WTC11 (cell line): ENCODE measurements at regions not wholly inside any gene's neighbourhood (a gene's known extent, or its start where the extent isn't known, plus 50 kb on each side); places are given as distances from the start of the nearest gene placed in this dataset.

ENCODE experiments used
- ATAC-seq: fragments of 200-7000 bp; cut with Tn5 transposase; 2 replicates; pipeline ENCODE4 v1.10.0; 2021; ENCODE audit warnings: mild to moderate bottlenecking, moderate library complexity
- CTCF ChIA-PET: fragments of 300-600 bp; sonication (Branson Sonifier 250); formaldehyde crosslinking; loops from one replicate; lab custom pipeline; 2021; ENCODE audit warnings: antibody characterized with exemption; lab: Charles Lee
- POLR2A ChIA-PET: fragments of 350-600 bp; sonication (Branson Sonifier 250); formaldehyde crosslinking; loops from one replicate; lab custom pipeline; 2021; ENCODE audit warnings: antibody characterized with exemption; lab: Charles Lee
- DNase-seq: peaks from one replicate; pipeline ENCODE4 v3.0.0; 2021; ENCODE audit warnings: low spot score
- H3K27ac Mint-ChIP-seq: 2 replicates; pipeline ENCODE4 v1.8.0; 2021; ENCODE audit warnings: mixed read lengths
- H3K27me3 Mint-ChIP-seq: 2 replicates; pipeline ENCODE4 v1.8.0; 2021; ENCODE audit warnings: low read depth, mild to moderate bottlenecking, moderate library complexity, mixed read lengths
- H3K36me3 Mint-ChIP-seq: 2 replicates; pipeline ENCODE4 v1.8.0; 2021; ENCODE audit warnings: mixed read lengths
- H3K4me1 Mint-ChIP-seq: 2 replicates; pipeline ENCODE4 v1.8.0; 2022; ENCODE audit warnings: mixed read lengths
- H3K4me3 Mint-ChIP-seq: 2 replicates; pipeline ENCODE4 v1.8.0; 2021; ENCODE audit warnings: mild to moderate bottlenecking, moderate library complexity, mixed read lengths
- H3K9me3 Mint-ChIP-seq: 2 replicates; pipeline ENCODE4 v1.8.0; 2021; ENCODE audit warnings: mixed read lengths
- AFF4 ChIP-seq: sonication (generic); formaldehyde crosslinking; IDR thresholded peaks from 2 replicates; pipeline ENCODE4 v1.8.1; 2023; ENCODE audit warnings: mild to moderate bottlenecking, missing genetic modification reagents, borderline replicate concordance
- CBFB ChIP-seq: sonication (generic); formaldehyde crosslinking; IDR thresholded peaks from 2 replicates; pipeline ENCODE4 v1.8.1; 2022; ENCODE audit warnings: mild to moderate bottlenecking, low read depth, missing genetic modification reagents
- ERG ChIP-seq: fragments of 250-450 bp; sonication (Bioruptor Pico); IDR thresholded peaks from 2 replicates; pipeline ENCODE4 v1.8.0; 2021; ENCODE audit warnings: mild to moderate bottlenecking
- FOXJ3 ChIP-seq: sonication (generic); formaldehyde crosslinking; IDR thresholded peaks from 2 replicates; pipeline ENCODE4 v1.9.0; 2021; ENCODE audit warnings: missing genetic modification reagents, mild to moderate bottlenecking, borderline replicate concordance
- FOXP1 ChIP-seq: sonication (generic); formaldehyde crosslinking; IDR thresholded peaks from 2 replicates; pipeline ENCODE4 v1.8.0; 2022; ENCODE audit warnings: missing genetic modification reagents, mild to moderate bottlenecking, moderate library complexity, borderline replicate concordance
- GRHL2 ChIP-seq: fragments of 250-450 bp; sonication (Bioruptor Pico); IDR thresholded peaks from 2 replicates; pipeline ENCODE4 v1.8.0; 2022; ENCODE audit warnings: mild to moderate bottlenecking, moderate library complexity; ENCODE audit not compliant: insufficient replicate concordance, severe bottlenecking
- GTF2I ChIP-seq: fragments of 250-450 bp; sonication (Bioruptor Pico); conservative IDR thresholded peaks from 2 replicates; pipeline ENCODE4 v1.4.0; 2021; ENCODE audit warnings: mild to moderate bottlenecking
- MAX ChIP-seq: sonication (generic); formaldehyde crosslinking; IDR thresholded peaks from 2 replicates; pipeline ENCODE4 v1.8.0; 2022; ENCODE audit warnings: mild to moderate bottlenecking, missing genetic modification reagents
- MLX ChIP-seq: sonication (generic); formaldehyde crosslinking; IDR thresholded peaks from 2 replicates; pipeline ENCODE4 v1.8.1; 2023; ENCODE audit warnings: mild to moderate bottlenecking, missing genetic modification reagents, moderate library complexity
- MXD4 ChIP-seq: fragments of 250-450 bp; sonication (Bioruptor Pico); IDR thresholded peaks from 2 replicates; pipeline ENCODE4 v1.8.0; 2021; ENCODE audit warnings: mild to moderate bottlenecking, moderate library complexity, borderline replicate concordance
- SOX15 ChIP-seq: fragments of 250-450 bp; sonication (Bioruptor Pico); IDR thresholded peaks from 2 replicates; pipeline ENCODE4 v1.9.0; 2021; ENCODE audit warnings: mild to moderate bottlenecking
- SP1 ChIP-seq: sonication (generic); formaldehyde crosslinking; conservative IDR thresholded peaks from 2 replicates; pipeline ENCODE4 v1.8.1; 2022; ENCODE audit warnings: missing genetic modification reagents
- TEAD1 ChIP-seq: sonication (generic); formaldehyde crosslinking; IDR thresholded peaks from 2 replicates; pipeline ENCODE4 v1.8.0; 2022; ENCODE audit warnings: mild to moderate bottlenecking, missing genetic modification reagents
- USF2 ChIP-seq: sonication (generic); formaldehyde crosslinking; IDR thresholded peaks from 2 replicates; pipeline ENCODE4 v1.8.1; 2023; ENCODE audit warnings: mild to moderate bottlenecking, missing genetic modification reagents, moderate library complexity
- ZBTB21 ChIP-seq: sonication (generic); formaldehyde crosslinking; IDR thresholded peaks from 2 replicates; pipeline ENCODE4 v1.8.1; 2023; ENCODE audit warnings: mild to moderate bottlenecking, missing genetic modification reagents, borderline replicate concordance
- ZNF121 ChIP-seq: sonication (generic); formaldehyde crosslinking; IDR thresholded peaks from 2 replicates; pipeline ENCODE4 v1.8.0; 2023; ENCODE audit warnings: missing genetic modification reagents
- ZNF416 ChIP-seq: fragments of 250-450 bp; sonication (Bioruptor Pico); IDR thresholded peaks from 2 replicates; pipeline ENCODE4 v1.9.0; 2021; ENCODE audit warnings: mild to moderate bottlenecking, inconsistent platforms
- ZNF512 ChIP-seq: sonication (generic); formaldehyde crosslinking; IDR thresholded peaks from 2 replicates; pipeline ENCODE4 v1.8.1; 2022; ENCODE audit warnings: missing genetic modification reagents, borderline replicate concordance
- ZNF671 ChIP-seq: fragments of 250-450 bp; sonication (Bioruptor Pico); IDR thresholded peaks from 2 replicates; pipeline ENCODE4 v1.8.0; 2021; ENCODE audit warnings: mild to moderate bottlenecking

- ChIA-PET CTCF (interaction anchor here (1.0 to 1.2 kb wide), 2 partner anchors 19 to 223 kb away, joined by 3 to 4 read pairs; no protein-coding TSS in a partner anchor), POLR2A (no interaction called here)
- Mint-ChIP-seq H3K4me3 (no peak overlapping the region), H3K4me1 (no peaks in the 10 kb centered on the region), H3K9me3 (no peaks in the 10 kb centered on the region), H3K36me3 (no peaks in the 10 kb centered on the region), H3K27ac (no peak overlapping the region), H3K27me3 (no peaks in the 10 kb centered on the region)
- ATAC-seq (no peak), DNase-seq (no peak)
- TF ChIP-seq SOX15 (no peak), ZNF512 (CRISPR knock-in tag) (no peak), ZNF121 (CRISPR knock-in tag) (no peak), AFF4 (CRISPR knock-in tag) (no peak), TEAD1 (CRISPR knock-in tag) (no peak), MLX (CRISPR knock-in tag) (no peak), SP1 (no peak), ERG (no peak), GTF2I (no peak), MXD4 (CRISPR knock-in tag) (no peak)
Measured at GRCh38 chr5:87762631-87763030, 349.9 kb upstream of the CCNH start.

GRCh38 chr5:87756951-87757350 lies 344.2 kb upstream of the CCNH start:
- POLR2A ChIA-PET = no interaction called here
- no peak for TF ChIP-seq FOXJ3 (CRISPR knock-in tag)
- no peak for TF ChIP-seq USF2
- TF ChIP-seq ZNF416 (CRISPR knock-in tag) = no peak
- TF ChIP-seq GRHL2 (CRISPR knock-in tag) = no peak
- no peak for TF ChIP-seq MXD4 (CRISPR knock-in tag)
- no peak for TF ChIP-seq MAX (CRISPR knock-in tag)
- TF ChIP-seq SOX15 = no peak
- TF ChIP-seq ZNF671 = no peak
- no peak for TF ChIP-seq FOXP1 (CRISPR knock-in tag)
- TF ChIP-seq CBFB (CRISPR knock-in tag) = no peak
- no peak for TF ChIP-seq ZBTB21 (CRISPR knock-in tag)
- H3K27ac Mint-ChIP-seq = no peak overlapping the region
- H3K4me3 Mint-ChIP-seq = no peak overlapping the region
- CTCF ChIA-PET = no interaction called here
- no peaks in the 10 kb centered on the region for H3K9me3 Mint-ChIP-seq
- no peaks in the 10 kb centered on the region for H3K27me3 Mint-ChIP-seq
- H3K4me1 Mint-ChIP-seq = peaks cover 27% of the 10 kb centered on the region
- H3K36me3 Mint-ChIP-seq = no peaks in the 10 kb centered on the region
- ATAC-seq (no peak), DNase-seq (no peak)
